BJ (cell line): ENCODE measurements at regions not wholly inside any gene's neighbourhood (a gene's known extent, or its start where the extent isn't known, plus 50 kb on each side); places are given as distances from the start of the nearest gene placed in this dataset.

ENCODE experiments used
- CTCF ChIA-PET: fragments of 350-600 bp; formaldehyde crosslinking; extraction: SDS; loops from one replicate; lab custom pipeline; 2021; ENCODE audit warnings: antibody characterized with exemption, inconsistent platforms; lab: Yijun Ruan, JAX
- POLR2A ChIA-PET: fragments of 300-600 bp; sonication (Branson Sonifier 250); formaldehyde crosslinking; extraction: SDS; loops from one replicate; lab custom pipeline; 2021; ENCODE audit warnings: antibody characterized with exemption; lab: Charles Lee
- DNase-seq: peaks from one replicate; pipeline ENCODE4 v3.0.0-alpha.2; 2011; ENCODE audit warnings: low read depth
- H3K27me3 ChIP-seq: 2 replicates; pipeline ENCODE4 v1.6.0; 2011; ENCODE audit warnings: low read length; ENCODE audit not compliant: control insufficient read depth, insufficient read depth
- H3K36me3 ChIP-seq: 2 replicates; pipeline ENCODE4 v1.5.1; 2011; ENCODE audit warnings: low read length; ENCODE audit not compliant: control insufficient read depth, insufficient read depth
- H3K4me3 ChIP-seq: 2 replicates; pipeline ENCODE4 v1.5.1; 2011; ENCODE audit warnings: low read depth, mild to moderate bottlenecking, control low read depth, low read length
- TF ChIP-seq, protein P1 (sequence below): IDR thresholded peaks from 2 replicates; pipeline ENCODE4 v1.5.1; 2011; ENCODE audit warnings: low read depth, mild to moderate bottlenecking, control low read depth, inconsistent platforms, low read length, moderate library complexity; ENCODE audit not compliant: insufficient read depth

DNA sequence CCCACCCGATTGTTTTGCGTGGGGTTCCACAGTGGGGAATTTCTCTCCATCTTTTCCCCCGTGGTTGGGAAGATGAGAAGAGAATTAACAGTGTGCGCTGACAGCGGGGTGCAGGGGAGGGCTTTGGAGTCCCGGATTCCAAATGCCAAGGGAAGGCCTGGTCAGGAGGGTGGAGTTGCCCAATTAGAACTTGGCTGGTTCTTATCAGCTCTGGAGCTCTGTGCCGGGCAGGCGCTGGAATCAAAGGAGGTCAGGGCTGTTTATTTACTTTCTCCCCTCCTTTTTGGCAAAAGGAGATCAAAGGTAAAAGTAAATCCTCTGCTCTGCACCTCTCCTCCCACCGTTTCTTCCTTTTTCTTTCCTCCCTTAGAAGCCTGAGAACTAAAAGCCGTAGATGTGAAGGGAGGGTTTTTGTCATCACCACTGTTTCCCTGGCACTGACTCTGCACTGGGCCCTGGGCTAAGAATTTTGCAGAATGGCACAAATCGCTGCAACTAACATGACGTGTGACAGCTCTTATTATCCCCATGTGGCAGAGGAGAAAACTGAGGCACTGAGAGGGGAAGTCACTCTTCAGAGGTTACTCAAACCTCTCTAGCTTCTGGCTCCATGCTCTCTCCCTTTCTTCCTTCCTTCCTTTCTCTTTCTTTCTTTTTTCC is 95.2 kb upstream of the ZNF716 start:
- POLR2A ChIA-PET: no interaction called here
- no peak overlapping the region for H3K4me3 ChIP-seq
- H3K27me3 ChIP-seq: no peaks in the 10 kb centered on the region
- H3K36me3 ChIP-seq: no peaks in the 10 kb centered on the region
- TF ChIP-seq, protein P1, sequence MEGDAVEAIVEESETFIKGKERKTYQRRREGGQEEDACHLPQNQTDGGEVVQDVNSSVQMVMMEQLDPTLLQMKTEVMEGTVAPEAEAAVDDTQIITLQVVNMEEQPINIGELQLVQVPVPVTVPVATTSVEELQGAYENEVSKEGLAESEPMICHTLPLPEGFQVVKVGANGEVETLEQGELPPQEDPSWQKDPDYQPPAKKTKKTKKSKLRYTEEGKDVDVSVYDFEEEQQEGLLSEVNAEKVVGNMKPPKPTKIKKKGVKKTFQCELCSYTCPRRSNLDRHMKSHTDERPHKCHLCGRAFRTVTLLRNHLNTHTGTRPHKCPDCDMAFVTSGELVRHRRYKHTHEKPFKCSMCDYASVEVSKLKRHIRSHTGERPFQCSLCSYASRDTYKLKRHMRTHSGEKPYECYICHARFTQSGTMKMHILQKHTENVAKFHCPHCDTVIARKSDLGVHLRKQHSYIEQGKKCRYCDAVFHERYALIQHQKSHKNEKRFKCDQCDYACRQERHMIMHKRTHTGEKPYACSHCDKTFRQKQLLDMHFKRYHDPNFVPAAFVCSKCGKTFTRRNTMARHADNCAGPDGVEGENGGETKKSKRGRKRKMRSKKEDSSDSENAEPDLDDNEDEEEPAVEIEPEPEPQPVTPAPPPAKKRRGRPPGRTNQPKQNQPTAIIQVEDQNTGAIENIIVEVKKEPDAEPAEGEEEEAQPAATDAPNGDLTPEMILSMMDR: no peak
- CTCF ChIA-PET: no interaction called here
- no peak for DNase-seq

DNA sequence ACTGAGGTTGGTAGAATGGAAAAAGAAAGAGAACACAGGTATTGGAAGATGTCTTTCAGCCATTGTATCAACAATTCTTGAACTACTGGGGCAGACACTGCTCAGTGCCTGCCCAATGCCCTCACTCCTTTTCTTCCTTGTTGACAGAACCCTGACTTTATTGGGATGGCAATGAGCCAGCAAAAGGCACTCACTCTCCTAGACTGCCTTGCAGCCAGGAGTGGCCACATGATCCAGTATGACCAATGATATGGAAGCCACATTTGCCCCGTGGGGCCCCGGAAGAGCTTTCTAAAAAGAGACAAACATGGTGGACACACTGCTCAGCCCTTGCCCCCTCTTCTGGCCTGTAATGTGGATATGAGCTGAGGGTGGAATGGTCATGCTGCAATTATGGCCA is 88.6 kb upstream of the ZNF716 start:
- ChIA-PET CTCF (no interaction called here), POLR2A (no interaction called here)
- Histone ChIP-seq H3K36me3 (no peaks in the 10 kb centered on the region), H3K4me3 (no peak overlapping the region), H3K27me3 (no peaks in the 10 kb centered on the region)
- TF ChIP-seq, protein P1: no peak
- no peak for DNase-seq

DNA sequence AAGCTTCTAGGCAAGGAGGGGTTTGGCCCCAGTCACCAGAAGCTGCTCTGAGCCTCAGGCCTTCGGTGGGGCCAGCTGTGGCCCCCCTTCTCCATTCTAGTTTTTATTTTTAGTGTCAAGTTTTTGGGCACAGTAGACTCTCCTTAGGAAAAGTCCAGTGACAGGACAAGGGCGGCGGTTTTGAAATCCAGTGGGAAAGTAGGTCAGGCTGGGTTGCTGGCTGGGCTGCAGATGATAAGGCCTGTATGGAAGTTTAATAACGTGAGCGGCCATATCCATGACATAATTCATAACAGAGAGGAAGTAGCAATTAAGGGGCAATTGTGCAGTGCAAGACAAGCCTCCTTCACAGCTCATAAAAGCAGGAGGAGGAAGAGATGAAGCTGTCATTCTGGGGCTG is 87.1 kb upstream of the ZNF716 start:
- Histone ChIP-seq H3K36me3 (no peaks in the 10 kb centered on the region), H3K27me3 (no peaks in the 10 kb centered on the region), H3K4me3 (no peak overlapping the region)
- DNase-seq: no peak
- TF ChIP-seq, protein P1: no peak
- ChIA-PET CTCF (no interaction called here), POLR2A (no interaction called here)

DNA sequence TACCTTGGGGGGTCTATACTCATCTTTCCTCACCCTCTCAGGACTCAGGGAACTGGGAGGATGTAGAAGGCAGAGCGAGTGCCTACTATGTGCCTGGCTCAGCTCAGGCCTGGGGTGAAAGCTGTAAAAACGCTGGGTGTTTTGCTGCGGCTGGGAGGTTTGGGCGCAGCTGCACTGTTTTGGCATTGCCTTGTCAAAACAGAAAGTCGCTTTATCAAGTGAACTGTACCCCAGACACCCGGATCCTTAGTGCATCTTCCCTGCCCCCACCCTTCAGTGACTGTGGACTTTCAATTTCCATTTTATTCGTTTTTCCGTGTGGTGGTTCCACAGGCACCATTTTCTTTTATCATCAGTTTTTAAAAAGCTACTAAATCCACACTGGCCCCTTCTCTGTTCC is 86.7 kb upstream of the ZNF716 start:
- Histone ChIP-seq H3K36me3 (no peaks in the 10 kb centered on the region), H3K27me3 (no peaks in the 10 kb centered on the region), H3K4me3 (no peak overlapping the region)
- DNase-seq: no peak
- POLR2A ChIA-PET: no interaction called here
- CTCF ChIA-PET: no interaction called here
- TF ChIP-seq, protein P1: no peak

DNA sequence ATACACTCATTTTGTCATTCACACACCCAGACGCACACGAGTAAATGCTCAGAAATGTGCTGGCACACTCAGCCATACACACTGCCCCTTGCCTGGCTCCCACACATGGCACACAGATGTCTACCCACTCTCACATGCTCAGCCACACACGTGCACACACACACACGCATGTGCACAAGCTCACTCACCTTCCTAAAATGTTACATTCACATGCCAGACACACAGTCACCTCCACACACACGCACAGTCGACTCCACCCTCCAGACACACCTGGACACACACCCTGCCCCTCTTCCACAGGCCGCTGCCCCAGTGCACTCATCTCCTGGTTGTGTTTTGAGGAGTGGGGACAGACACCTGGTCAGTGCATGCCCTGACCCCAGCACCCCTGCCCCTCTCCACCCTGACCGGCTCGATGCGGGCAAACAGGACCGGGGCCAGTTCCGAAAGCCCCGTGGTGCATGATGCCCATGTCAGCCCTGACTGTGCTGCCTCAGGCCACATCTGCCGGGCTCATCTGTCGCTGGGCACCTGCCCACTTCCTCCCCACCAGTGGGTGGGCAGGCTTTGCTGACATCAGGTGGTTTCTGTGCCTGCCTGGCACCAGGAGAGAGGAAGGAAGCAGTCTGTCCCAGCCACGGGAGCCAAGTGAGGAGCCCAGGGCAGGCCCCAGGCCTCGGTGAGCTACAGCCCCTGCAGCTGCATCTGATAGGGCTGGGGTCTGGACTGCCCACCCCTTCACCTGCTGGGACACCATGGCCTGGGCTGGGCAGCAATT is 84.9 kb upstream of the ZNF716 start:
- POLR2A ChIA-PET: no interaction called here
- H3K27me3 ChIP-seq: no peaks in the 10 kb centered on the region
- no peak for DNase-seq
- TF ChIP-seq, protein P1: no peak
- CTCF ChIA-PET: no interaction called here
- H3K4me3 ChIP-seq: no peak overlapping the region
- H3K36me3 ChIP-seq: no peaks in the 10 kb centered on the region
